ENCODE measurements at regions not wholly inside any gene's neighbourhood (a gene's known extent, or its start where the extent isn't known, plus 50 kb on each side); places are given as distances from the start of the nearest gene placed in this dataset.

GRCh38 chr3:124158168-124158881 lies 166.4 kb upstream of the ROPN1 start:
- no peak for TF ChIP-seq CTCF (IDR thresholded peaks at IDR 0.05)
- TF ChIP-seq POLR2AphosphoS5 (IDR thresholded peaks at IDR 0.05): no peak
